ENCODE measurements at regions not wholly inside any gene's neighbourhood (a gene's known extent, or its start where the extent isn't known, plus 50 kb on each side); places are given as distances from the start of the nearest gene placed in this dataset.

DNA sequence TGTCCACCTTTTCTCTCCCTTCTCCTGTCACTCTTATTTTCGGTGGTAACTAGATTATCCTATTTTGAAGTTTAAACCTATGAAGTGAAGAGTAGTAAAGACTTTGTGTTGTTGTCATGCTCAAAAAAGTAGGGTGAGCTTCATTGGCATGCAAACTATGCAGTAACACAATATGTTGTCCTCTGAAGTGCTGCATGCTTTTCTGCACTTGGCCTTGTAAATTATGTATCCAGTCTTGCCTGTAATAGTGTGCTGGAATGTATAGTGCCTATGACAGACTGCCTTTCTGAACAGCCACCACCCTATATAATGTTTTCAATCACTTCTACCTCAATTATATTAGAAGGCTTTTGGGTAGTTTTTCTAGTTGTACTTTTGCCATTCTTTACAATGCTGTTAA is 1198.2 kb upstream of the PCDH20 start:
- H4K20me1 ChIP-seq (ENCODE audit: insufficient read depth, low read length), result no peaks in the 10 kb centered on the region
- no peak overlapping the region for H2AFZ ChIP-seq (ENCODE audit: low read length)
- no peak overlapping the region for H3K4me2 ChIP-seq (ENCODE audit: low read depth, low read length)
- TF ChIP-seq MXI1 (IDR thresholded peaks at IDR 0.05; ENCODE audit: borderline replicate concordance, low read depth, low read length) (no peak), ZNF850 (CRISPR knock-in tag; conservative IDR thresholded peaks at IDR 0.05) (no peak), DMAP1 (CRISPR knock-in tag; IDR thresholded peaks at IDR 0.05) (no peak), HNRNPLL (IDR thresholded peaks at IDR 0.05; ENCODE audit: low read depth, low read length, poor library complexity, severe bottlenecking) (no peak), ZNF616 (CRISPR knock-in tag; IDR thresholded peaks at IDR 0.05; ENCODE audit: low read depth) (no peak), ZNF530 (CRISPR knock-in tag; IDR thresholded peaks at IDR 0.05; ENCODE audit: low read depth) (no peak), ETV5 (CRISPR knock-in tag; IDR thresholded peaks at IDR 0.05; ENCODE audit: borderline replicate concordance) (no peak), RBAK (CRISPR knock-in tag; IDR thresholded peaks at IDR 0.05) (no peak), ZNF12 (CRISPR knock-in tag; IDR thresholded peaks at IDR 0.05) (no peak), ZNF782 (CRISPR knock-in tag; IDR thresholded peaks at IDR 0.05; ENCODE audit: borderline replicate concordance) (no peak), ZFP37 (CRISPR knock-in tag; IDR thresholded peaks at IDR 0.05; ENCODE audit: borderline replicate concordance) (no peak), ZNF256 (CRISPR knock-in tag; conservative IDR thresholded peaks at IDR 0.05) (no peak), ZIK1 (CRISPR knock-in tag; IDR thresholded peaks at IDR 0.05; ENCODE audit: borderline replicate concordance, low read depth) (no peak), TSC22D2 (CRISPR knock-in tag; IDR thresholded peaks at IDR 0.05; ENCODE audit: borderline replicate concordance) (no peak)
- TF ChIP-seq, protein P1, sequence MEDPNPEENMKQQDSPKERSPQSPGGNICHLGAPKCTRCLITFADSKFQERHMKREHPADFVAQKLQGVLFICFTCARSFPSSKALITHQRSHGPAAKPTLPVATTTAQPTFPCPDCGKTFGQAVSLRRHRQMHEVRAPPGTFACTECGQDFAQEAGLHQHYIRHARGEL (CRISPR knock-in tag; IDR thresholded peaks at IDR 0.05), result no peak
- TF ChIP-seq, protein P2, sequence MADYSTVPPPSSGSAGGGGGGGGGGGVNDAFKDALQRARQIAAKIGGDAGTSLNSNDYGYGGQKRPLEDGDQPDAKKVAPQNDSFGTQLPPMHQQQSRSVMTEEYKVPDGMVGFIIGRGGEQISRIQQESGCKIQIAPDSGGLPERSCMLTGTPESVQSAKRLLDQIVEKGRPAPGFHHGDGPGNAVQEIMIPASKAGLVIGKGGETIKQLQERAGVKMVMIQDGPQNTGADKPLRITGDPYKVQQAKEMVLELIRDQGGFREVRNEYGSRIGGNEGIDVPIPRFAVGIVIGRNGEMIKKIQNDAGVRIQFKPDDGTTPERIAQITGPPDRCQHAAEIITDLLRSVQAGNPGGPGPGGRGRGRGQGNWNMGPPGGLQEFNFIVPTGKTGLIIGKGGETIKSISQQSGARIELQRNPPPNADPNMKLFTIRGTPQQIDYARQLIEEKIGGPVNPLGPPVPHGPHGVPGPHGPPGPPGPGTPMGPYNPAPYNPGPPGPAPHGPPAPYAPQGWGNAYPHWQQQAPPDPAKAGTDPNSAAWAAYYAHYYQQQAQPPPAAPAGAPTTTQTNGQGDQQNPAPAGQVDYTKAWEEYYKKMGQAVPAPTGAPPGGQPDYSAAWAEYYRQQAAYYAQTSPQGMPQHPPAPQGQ (CRISPR knock-in tag; IDR thresholded peaks at IDR 0.05; ENCODE audit: borderline replicate concordance), result no peak
- TF ChIP-seq, protein P3, sequence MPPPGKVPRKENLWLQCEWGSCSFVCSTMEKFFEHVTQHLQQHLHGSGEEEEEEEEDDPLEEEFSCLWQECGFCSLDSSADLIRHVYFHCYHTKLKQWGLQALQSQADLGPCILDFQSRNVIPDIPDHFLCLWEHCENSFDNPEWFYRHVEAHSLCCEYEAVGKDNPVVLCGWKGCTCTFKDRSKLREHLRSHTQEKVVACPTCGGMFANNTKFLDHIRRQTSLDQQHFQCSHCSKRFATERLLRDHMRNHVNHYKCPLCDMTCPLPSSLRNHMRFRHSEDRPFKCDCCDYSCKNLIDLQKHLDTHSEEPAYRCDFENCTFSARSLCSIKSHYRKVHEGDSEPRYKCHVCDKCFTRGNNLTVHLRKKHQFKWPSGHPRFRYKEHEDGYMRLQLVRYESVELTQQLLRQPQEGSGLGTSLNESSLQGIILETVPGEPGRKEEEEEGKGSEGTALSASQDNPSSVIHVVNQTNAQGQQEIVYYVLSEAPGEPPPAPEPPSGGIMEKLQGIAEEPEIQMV (CRISPR knock-in tag; IDR thresholded peaks at IDR 0.05; ENCODE audit: low read depth), result no peak
- TF ChIP-seq, protein P4, sequence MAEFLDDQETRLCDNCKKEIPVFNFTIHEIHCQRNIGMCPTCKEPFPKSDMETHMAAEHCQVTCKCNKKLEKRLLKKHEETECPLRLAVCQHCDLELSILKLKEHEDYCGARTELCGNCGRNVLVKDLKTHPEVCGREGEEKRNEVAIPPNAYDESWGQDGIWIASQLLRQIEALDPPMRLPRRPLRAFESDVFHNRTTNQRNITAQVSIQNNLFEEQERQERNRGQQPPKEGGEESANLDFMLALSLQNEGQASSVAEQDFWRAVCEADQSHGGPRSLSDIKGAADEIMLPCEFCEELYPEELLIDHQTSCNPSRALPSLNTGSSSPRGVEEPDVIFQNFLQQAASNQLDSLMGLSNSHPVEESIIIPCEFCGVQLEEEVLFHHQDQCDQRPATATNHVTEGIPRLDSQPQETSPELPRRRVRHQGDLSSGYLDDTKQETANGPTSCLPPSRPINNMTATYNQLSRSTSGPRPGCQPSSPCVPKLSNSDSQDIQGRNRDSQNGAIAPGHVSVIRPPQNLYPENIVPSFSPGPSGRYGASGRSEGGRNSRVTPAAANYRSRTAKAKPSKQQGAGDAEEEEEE (CRISPR knock-in tag; IDR thresholded peaks at IDR 0.05; ENCODE audit: borderline replicate concordance), result no peak
- DNase-seq (ENCODE audit: low spot score) (no peak), ATAC-seq (no peak), FAIRE-seq (no peak)
- no peaks in the 10 kb centered on the region for H3K9me3 ChIP-seq (ENCODE audit: low read length)
- no peaks in the 10 kb centered on the region for H3K36me3 ChIP-seq (replicated peaks in 1 of 2; ENCODE audit: control insufficient read depth in 1 of 2, insufficient read depth in 2 of 2, low read length in 2 of 2)
- intact Hi-C loops (cut with micrococcal nuclease; ENCODE audit: unreplicated experiment), result no loop called here
- H3K9ac ChIP-seq (ENCODE audit: insufficient read depth, low read depth, low read length), result no peak overlapping the region
- no peaks in the 10 kb centered on the region for H3K4me1 ChIP-seq (ENCODE audit: insufficient read depth, low read length)
- no peak overlapping the region for H3K27ac ChIP-seq (ENCODE audit: extremely low read length, insufficient read depth, low read length)
- POLR2A ChIA-PET, result no interaction called here
- BruUV-seq (replicated peaks), result no TSS peak
- 3% methylated on average over 1 of the region's 1 CpG for WGBS (ENCODE audit: low lambda C conversion rate)
- in situ Hi-C loops (cut with HindIII; ENCODE audit: extremely low pct_ligation_motif_present, low pct_unique_long_range_greater_than_20kb), result no loop called here
- no peak overlapping the region for H3K4me3 ChIP-seq (replicated peaks in 1 of 3; ENCODE audit: insufficient read depth in 1 of 3, low read depth in 2 of 3, low read length in 3 of 3)
- H3K79me2 ChIP-seq (ENCODE audit: insufficient read depth, low read length), result no peaks in the 10 kb centered on the region
- CTCF ChIA-PET (ENCODE audit: low intra/inter-chr PET ratio, low total read pairs), result no interaction called here
- no peaks in the 10 kb centered on the region for H3K27me3 ChIP-seq (ENCODE audit: control insufficient read depth in 1 of 2, insufficient read depth in 2 of 2, low read length in 2 of 2)
